ENCODE measurements at regions not wholly inside any gene's neighbourhood (a gene's known extent, or its start where the extent isn't known, plus 50 kb on each side); places are given as distances from the start of the nearest gene placed in this dataset.

DNA sequence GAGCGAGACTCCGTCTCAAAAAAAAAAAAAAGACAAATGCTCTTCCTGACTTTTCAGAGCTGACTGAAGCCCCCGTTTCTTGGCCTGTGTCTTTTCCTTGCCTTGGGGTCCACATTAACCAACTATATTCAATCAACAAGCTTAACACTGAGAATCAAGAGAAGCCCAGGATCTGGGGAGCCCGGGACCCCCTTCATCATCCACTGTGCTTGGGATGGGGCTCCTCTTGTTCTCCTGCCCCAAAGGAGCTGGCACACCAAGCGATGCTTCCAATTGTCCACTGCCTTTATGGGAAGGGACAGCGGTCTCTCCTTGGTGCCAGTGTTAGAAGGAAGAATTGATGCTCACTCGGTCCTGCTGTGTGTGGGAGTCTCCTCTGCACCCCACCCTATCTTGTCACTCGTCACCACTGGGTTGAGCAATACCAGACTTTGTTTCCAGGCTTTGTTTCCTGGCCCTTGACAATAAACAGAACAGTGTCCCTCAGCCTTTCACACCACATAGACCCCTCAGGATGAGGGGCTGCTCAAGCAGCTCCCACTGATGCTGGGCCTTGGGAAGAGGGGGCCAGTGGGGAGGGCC, 146.7 kb downstream of the KCNJ12 start:
- peaks cover 11 to 17% of the 10 kb centered on the region in 2 donors for H3K27me3 Mint-ChIP-seq (ENCODE audit: low read depth in 2 of 2)
- Histone ChIP-seq H3K9me3 (ENCODE audit: control insufficient read depth, insufficient read depth, low read length) (no peaks in the 10 kb centered on the region), H3K4me1 (ENCODE audit: control insufficient read depth, insufficient read depth, low read length) (no peaks in the 10 kb centered on the region), H3K4me3 (ENCODE audit: low read length) (no peak overlapping the region), H3K27me3 (ENCODE audit: control insufficient read depth, insufficient read depth, low read length) (peaks cover 2% of the 10 kb centered on the region), H3K27ac (ENCODE audit: low read length) (no peak overlapping the region), H3K36me3 (ENCODE audit: control insufficient read depth, insufficient read depth, low read length) (no peaks in the 10 kb centered on the region)
- H3K36me3 Mint-ChIP-seq: no peaks in the 10 kb centered on the region
- H3K4me3 Mint-ChIP-seq: no peak overlapping the region
- peaks cover 0 to 5% of the 10 kb centered on the region in 2 donors for H3K4me1 Mint-ChIP-seq
- H3K9me3 Mint-ChIP-seq: no peaks in the 10 kb centered on the region
- no peak for ATAC-seq
- intact Hi-C loops (cut with micrococcal nuclease): no loop called here
- no peak for DNase-seq
- TF ChIP-seq, protein P1, sequence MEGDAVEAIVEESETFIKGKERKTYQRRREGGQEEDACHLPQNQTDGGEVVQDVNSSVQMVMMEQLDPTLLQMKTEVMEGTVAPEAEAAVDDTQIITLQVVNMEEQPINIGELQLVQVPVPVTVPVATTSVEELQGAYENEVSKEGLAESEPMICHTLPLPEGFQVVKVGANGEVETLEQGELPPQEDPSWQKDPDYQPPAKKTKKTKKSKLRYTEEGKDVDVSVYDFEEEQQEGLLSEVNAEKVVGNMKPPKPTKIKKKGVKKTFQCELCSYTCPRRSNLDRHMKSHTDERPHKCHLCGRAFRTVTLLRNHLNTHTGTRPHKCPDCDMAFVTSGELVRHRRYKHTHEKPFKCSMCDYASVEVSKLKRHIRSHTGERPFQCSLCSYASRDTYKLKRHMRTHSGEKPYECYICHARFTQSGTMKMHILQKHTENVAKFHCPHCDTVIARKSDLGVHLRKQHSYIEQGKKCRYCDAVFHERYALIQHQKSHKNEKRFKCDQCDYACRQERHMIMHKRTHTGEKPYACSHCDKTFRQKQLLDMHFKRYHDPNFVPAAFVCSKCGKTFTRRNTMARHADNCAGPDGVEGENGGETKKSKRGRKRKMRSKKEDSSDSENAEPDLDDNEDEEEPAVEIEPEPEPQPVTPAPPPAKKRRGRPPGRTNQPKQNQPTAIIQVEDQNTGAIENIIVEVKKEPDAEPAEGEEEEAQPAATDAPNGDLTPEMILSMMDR (IDR thresholded peaks at IDR 0.05): no peak
- H3K27ac Mint-ChIP-seq: no peak overlapping the region
- 83% methylated on average over 8 of the region's 8 CpGs for WGBS (ENCODE audit: insufficient coverage)

DNA sequence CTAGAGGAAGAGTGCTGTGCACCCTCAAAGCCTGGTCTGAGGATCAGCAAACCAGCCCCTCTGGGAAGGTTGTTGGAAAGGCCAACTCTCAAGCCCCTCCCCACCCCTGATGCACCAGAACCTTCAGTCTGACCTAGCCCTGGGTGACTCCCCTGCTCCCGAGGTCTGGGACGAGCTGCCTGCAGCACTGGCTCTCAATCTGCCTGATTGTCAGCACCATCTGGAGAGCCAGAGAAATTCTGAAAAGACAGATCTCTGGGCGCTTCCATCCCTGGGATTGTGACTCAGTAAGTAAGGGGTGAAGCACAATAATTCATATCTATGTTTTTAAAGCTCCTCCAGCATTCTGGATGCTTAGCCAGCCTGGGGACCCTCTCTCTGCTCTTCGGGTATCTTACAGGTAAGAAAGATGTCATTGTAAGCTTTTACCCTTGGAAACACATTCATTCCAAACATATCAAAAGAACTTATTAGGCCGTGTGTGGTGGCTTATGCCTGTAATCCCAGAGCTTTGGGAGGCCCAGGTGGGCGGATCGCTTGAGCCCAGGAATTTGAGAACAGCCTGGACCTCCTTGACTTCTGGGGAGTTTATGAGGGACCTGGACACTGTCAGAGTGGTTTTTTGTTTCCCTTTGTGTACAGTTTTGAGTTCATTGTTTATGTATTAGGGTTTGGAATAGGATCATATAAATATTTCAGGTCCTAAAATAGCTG, 147.5 kb downstream of the KCNJ12 start:
- intact Hi-C loops (cut with micrococcal nuclease): no loop called here
- Histone ChIP-seq H3K27me3 (ENCODE audit: control insufficient read depth, insufficient read depth, low read length) (no peaks in the 10 kb centered on the region), H3K36me3 (ENCODE audit: control insufficient read depth, insufficient read depth, low read length) (no peaks in the 10 kb centered on the region), H3K4me1 (ENCODE audit: control insufficient read depth, insufficient read depth, low read length) (no peaks in the 10 kb centered on the region), H3K27ac (ENCODE audit: low read length) (no peak overlapping the region), H3K4me3 (ENCODE audit: low read length) (no peak overlapping the region), H3K9me3 (ENCODE audit: control insufficient read depth, insufficient read depth, low read length) (no peaks in the 10 kb centered on the region)
- Mint-ChIP-seq H3K36me3 (no peaks in the 10 kb centered on the region), H3K27ac (no peak overlapping the region), H3K4me1 (peaks cover 0 to 5% of the 10 kb centered on the region in 2 donors), H3K9me3 (no peaks in the 10 kb centered on the region), H3K4me3 (no peak overlapping the region), H3K27me3 (ENCODE audit: low read depth in 2 of 2) (peaks cover 3 to 12% of the 10 kb centered on the region in 2 donors)
- WGBS (ENCODE audit: insufficient coverage): 89% methylated on average over 7 of the region's 7 CpGs
- DNase-seq (no peak), ATAC-seq (no peak)
- TF ChIP-seq, protein P1 (IDR thresholded peaks at IDR 0.05): no peak

DNA sequence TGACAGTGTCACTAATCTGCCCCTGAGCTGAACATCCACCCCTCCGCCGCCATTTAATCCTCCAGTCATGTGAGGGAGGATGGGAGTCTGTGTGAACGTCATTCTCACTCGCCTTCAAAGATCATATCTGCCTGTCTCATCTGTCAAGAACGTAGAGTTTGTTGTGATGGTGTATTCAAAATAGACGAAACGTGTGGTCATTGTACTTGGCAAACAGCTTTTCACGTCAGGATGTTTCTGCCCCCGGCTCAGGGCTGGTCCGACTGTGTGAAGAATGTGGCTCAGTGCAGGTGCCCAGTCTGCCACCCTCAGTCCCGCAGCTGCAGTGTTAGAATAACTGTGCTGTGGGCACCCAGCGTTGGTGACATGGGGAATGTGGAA, 148.0 kb downstream of the KCNJ12 start:
- Mint-ChIP-seq H3K4me3 (no peak overlapping the region), H3K4me1 (peaks cover 0 to 5% of the 10 kb centered on the region in 2 donors), H3K27ac (no peak overlapping the region), H3K36me3 (no peaks in the 10 kb centered on the region), H3K9me3 (no peaks in the 10 kb centered on the region), H3K27me3 (ENCODE audit: low read depth in 2 of 2) (peaks cover 0 to 9% of the 10 kb centered on the region in 2 donors)
- H3K27me3 ChIP-seq (ENCODE audit: control insufficient read depth, insufficient read depth, low read length): no peaks in the 10 kb centered on the region
- no peaks in the 10 kb centered on the region for H3K9me3 ChIP-seq (ENCODE audit: control insufficient read depth, insufficient read depth, low read length)
- DNase-seq (no peak), ATAC-seq (peak; percentile 37 to 91 (median 40))
- H3K27ac ChIP-seq (ENCODE audit: low read length): no peak overlapping the region
- H3K4me1 ChIP-seq (ENCODE audit: control insufficient read depth, insufficient read depth, low read length): no peaks in the 10 kb centered on the region
- WGBS (ENCODE audit: insufficient coverage): 67% methylated on average over 10 of the region's 12 CpGs
- intact Hi-C loops (cut with micrococcal nuclease): no loop called here
- no peaks in the 10 kb centered on the region for H3K36me3 ChIP-seq (ENCODE audit: control insufficient read depth, insufficient read depth, low read length)
- TF ChIP-seq, protein P1 (IDR thresholded peaks at IDR 0.05): no peak
- no peak overlapping the region for H3K4me3 ChIP-seq (ENCODE audit: low read length)

Data from natural killer cell (primary cell).